ENCODE measurements at regions not wholly inside any gene's neighbourhood (a gene's known extent, or its start where the extent isn't known, plus 50 kb on each side); places are given as distances from the start of the nearest gene placed in this dataset.
"Not testable (repeated sequence)": the region's sequence is repeated elsewhere in the genome, so short reads cannot be mapped to it uniquely, and the experiment has no call there.

DNA sequence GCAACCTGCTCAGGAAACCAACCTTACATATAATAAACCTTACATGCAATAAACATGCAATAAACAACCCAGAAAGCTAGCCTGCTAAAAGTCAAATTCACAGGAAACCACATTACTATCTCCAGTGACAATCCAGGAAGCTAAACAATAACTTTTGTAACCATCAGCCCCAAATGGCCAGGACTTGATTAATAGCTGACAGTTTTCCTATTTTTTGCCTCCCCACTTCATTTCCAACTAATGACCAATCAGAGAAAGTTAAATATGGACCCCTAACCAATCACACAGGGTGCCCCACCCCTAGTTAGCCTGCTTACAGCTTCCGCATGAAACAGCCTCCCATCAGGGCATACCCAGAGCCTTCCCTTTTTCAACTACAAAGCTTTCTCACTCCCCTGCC, 152.2 kb upstream of the LMNTD1 start:
- H3K27me3 ChIP-seq = no peaks in the 10 kb centered on the region
- ATAC-seq = no peak
- H3K4me1 ChIP-seq = no peaks in the 10 kb centered on the region
- no peak overlapping the region for H3K4me3 ChIP-seq
- no peaks in the 10 kb centered on the region for H3K36me3 ChIP-seq
- H3K9me3 ChIP-seq = peaks cover 0 to 16% (median 0%) of the 10 kb centered on the region in 3 donors
- H3K27ac ChIP-seq = no peak overlapping the region
- TF ChIP-seq POLR2A (IDR thresholded peaks at IDR 0.05) (no peak), POLR2AphosphoS5 (IDR thresholded peaks at IDR 0.05) (no peak), EP300 (IDR thresholded peaks at IDR 0.05) (no peak)
- TF ChIP-seq, protein P1, sequence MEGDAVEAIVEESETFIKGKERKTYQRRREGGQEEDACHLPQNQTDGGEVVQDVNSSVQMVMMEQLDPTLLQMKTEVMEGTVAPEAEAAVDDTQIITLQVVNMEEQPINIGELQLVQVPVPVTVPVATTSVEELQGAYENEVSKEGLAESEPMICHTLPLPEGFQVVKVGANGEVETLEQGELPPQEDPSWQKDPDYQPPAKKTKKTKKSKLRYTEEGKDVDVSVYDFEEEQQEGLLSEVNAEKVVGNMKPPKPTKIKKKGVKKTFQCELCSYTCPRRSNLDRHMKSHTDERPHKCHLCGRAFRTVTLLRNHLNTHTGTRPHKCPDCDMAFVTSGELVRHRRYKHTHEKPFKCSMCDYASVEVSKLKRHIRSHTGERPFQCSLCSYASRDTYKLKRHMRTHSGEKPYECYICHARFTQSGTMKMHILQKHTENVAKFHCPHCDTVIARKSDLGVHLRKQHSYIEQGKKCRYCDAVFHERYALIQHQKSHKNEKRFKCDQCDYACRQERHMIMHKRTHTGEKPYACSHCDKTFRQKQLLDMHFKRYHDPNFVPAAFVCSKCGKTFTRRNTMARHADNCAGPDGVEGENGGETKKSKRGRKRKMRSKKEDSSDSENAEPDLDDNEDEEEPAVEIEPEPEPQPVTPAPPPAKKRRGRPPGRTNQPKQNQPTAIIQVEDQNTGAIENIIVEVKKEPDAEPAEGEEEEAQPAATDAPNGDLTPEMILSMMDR (IDR thresholded peaks at IDR 0.05) = no peak
- no CpG with 5 or more reads among the region's 1 CpG for WGBS, 2 donors (ENCODE audit: low coverage in 1 of 2)

DNA sequence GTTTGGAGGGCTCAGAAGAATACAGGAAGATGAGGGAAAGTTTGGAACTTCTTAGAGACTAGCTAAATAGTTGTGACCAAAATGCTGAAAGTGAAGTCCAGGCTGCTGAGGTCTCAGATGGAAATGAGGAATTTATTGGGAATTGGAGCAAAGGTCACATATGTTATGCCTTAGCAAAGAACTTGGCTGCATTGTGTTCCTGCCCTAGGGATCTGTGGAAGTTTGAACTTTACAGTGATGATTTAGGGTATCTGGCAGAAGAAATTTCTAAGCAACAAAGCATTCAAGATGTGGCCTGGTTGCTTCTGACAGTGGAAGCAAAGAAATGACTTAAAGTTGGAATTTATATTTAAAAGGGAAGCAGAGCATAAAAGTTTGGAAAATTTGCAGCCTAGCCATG, 153.6 kb upstream of the LMNTD1 start:
- not testable (repeated sequence) for H3K4me1 ChIP-seq, ATAC-seq, H3K36me3 ChIP-seq, H3K27ac ChIP-seq, H3K27me3 ChIP-seq, H3K4me3 ChIP-seq
- peaks cover 0 to 16% (median 0%) of the 10 kb centered on the region in 3 donors for H3K9me3 ChIP-seq

DNA sequence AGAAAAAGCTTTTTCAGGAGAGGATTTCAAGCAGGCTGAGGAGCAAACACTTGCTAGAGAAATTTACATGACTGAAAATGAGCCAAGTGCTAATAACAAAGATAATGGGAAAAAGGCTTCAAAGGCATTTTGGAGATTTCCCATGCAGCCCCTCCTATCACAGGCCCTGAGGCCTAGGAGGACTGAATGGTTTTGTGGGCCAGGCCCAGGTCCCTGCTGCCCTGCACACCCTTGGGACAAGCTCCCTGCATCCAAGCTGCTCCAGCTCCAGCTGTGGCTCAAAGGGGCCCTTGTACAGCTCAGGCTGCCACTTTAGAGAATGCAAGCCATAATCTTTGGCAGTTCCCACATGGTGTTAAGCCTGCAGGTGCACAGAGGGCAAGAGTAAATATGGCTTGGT, 154.0 kb upstream of the LMNTD1 start:
- peaks cover 0 to 16% (median 0%) of the 10 kb centered on the region in 3 donors for H3K9me3 ChIP-seq
- H3K4me1 ChIP-seq = no peaks in the 10 kb centered on the region
- H3K27ac ChIP-seq = no peak overlapping the region
- H3K36me3 ChIP-seq = no peaks in the 10 kb centered on the region
- H3K27me3 ChIP-seq = no peaks in the 10 kb centered on the region
- H3K4me3 ChIP-seq = no peak overlapping the region
- TF ChIP-seq POLR2A (IDR thresholded peaks at IDR 0.05) = no peak
- TF ChIP-seq, protein P1 (IDR thresholded peaks at IDR 0.05) = no peak
- TF ChIP-seq EP300 (IDR thresholded peaks at IDR 0.05) = no peak
- no peak for ATAC-seq

DNA sequence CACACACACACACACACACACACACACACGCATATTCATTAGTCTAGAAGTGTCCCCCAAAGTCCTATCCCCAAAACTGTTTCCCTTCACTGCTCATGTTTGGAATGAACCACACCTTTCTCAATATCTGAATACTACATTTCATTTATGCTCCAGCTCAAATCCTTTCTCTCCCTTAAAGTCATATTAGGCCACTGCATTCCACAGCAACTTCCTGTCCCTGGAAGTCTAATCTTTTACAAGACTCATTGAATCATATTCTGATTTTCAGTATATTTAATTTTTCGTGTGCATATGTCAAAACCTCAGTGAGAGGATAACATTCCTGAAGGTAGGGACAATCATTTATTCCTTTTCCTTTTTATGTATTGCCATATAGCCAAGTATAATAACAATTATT, 155.6 kb upstream of the LMNTD1 start:
- no peaks in the 10 kb centered on the region for H3K36me3 ChIP-seq
- WGBS, 2 donors (ENCODE audit: low coverage in 1 of 2) = 78 to 88% methylated on average over 1 to 2 of the region's 2 CpGs

DNA sequence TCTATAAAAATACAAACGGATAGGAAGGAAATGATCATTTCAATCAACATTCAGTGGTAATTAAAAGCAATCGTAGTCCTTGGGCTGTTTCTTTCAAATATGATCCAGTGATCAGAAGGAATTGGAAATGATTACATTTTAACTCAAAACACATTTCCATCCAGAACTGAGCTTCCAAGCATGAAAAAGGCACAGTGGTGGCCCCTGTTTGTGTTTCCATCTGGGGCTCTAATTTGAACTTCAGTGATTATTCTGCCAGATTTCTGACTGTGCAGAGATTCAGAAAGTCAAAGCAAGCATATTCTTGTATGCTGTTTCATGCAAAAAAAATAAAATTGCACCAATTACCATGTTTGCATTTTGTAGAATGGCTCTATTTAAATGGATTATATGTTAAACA, 157.0 kb upstream of the LMNTD1 start:
- Histone ChIP-seq H3K9me3 (peaks cover 0 to 10% (median 0%) of the 10 kb centered on the region in 3 donors), H3K4me1 (no peaks in the 10 kb centered on the region), H3K4me3 (no peak overlapping the region), H3K27me3 (no peaks in the 10 kb centered on the region), H3K27ac (no peak overlapping the region), H3K36me3 (no peaks in the 10 kb centered on the region)
- TF ChIP-seq POLR2AphosphoS5 (IDR thresholded peaks at IDR 0.05) (no peak), EP300 (IDR thresholded peaks at IDR 0.05) (no peak), POLR2A (IDR thresholded peaks at IDR 0.05) (no peak)
- TF ChIP-seq, protein P1 (IDR thresholded peaks at IDR 0.05) = no peak
- WGBS, 2 donors (ENCODE audit: low coverage in 1 of 2) = 68% methylated on average over 2 of the region's 2 CpGs
- no peak for ATAC-seq

More for the DNA sequence above, 155.6 kb upstream of the LMNTD1 start:
- Histone ChIP-seq H3K9me3 (peaks cover 0 to 10% (median 0%) of the 10 kb centered on the region in 3 donors), H3K27ac (no peak overlapping the region), H3K27me3 (no peaks in the 10 kb centered on the region), H3K4me1 (no peaks in the 10 kb centered on the region), H3K4me3 (no peak overlapping the region)
- TF ChIP-seq POLR2AphosphoS5 (IDR thresholded peaks at IDR 0.05) (no peak), EP300 (IDR thresholded peaks at IDR 0.05) (no peak), POLR2A (IDR thresholded peaks at IDR 0.05) (no peak)
- TF ChIP-seq, protein P1 (IDR thresholded peaks at IDR 0.05) = no peak
- no peak for ATAC-seq

DNA sequence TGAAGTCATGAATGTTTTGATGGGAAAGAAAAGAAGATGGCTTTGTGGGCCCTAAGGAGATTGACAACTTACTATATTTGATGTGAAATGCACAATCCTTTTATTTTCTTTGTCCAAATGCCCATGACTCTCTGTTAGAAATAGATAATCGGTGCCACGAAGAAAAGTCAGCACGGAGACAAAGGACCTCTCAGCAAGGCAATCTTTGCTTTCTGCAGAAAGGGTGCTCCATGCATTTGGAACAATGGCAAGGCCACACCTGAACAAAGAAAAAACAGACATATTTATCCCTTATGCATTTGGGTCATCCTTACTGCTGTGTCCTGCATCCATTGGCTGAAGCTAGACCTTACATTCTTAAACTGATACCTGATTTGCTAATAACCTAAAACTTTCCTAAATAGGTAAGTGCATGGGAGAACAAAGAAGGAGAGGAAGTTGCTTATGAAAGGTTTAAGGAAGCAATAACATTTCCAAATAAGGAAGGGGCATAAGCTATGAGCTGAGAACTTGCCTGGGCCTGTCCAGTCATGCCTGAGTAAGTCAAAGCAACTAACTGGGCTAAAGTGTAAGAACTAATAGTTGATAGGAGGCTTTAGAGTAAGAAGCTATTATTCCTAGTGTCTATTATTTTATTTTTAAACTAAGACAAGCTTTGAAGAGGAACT, 158.0 kb upstream of the LMNTD1 start:
- ATAC-seq, H3K27ac ChIP-seq, H3K4me3 ChIP-seq, H3K27me3 ChIP-seq, H3K4me1 ChIP-seq, H3K36me3 ChIP-seq: not testable (repeated sequence)
- H3K9me3 ChIP-seq = peaks cover 0 to 10% (median 0%) of the 10 kb centered on the region in 3 donors
- 96 to 97% methylated on average over 3 of the region's 3 CpGs for WGBS, 2 donors (ENCODE audit: low coverage in 1 of 2)

All from gastroesophageal sphincter (tissue), 4 donors.